CD4-positive, alpha-beta memory T cell (primary cell): ENCODE measurements at regions not wholly inside any gene's neighbourhood (a gene's known extent, or its start where the extent isn't known, plus 50 kb on each side); places are given as distances from the start of the nearest gene placed in this dataset.
"Not testable (repeated sequence)": the region's sequence is repeated elsewhere in the genome, so short reads cannot be mapped to it uniquely, and the experiment has no call there.

Experiments used
- CTCF ChIA-PET: fragments of 350-600 bp; sonication (Branson Sonifier 250); formaldehyde crosslinking; loops from one replicate; lab custom pipeline; 2021; ENCODE audit warnings: inconsistent platforms; ENCODE audit not compliant: partially characterized antibody; lab: Charles Lee
- POLR2A ChIA-PET: fragments of 350-600 bp; sonication (Branson Sonifier 250); formaldehyde crosslinking; loops from one replicate; lab custom pipeline; 2021; ENCODE audit not compliant: partially characterized antibody; lab: Charles Lee
- DNase-seq, 5 donors: peaks; one replicate each; pipeline versions ENCODE4 v3.0.0 to v3.0.0-alpha.2; 2020 to 2022; ENCODE audit warnings: mixed read lengths in 1 of 5
- H3K27ac ChIP-seq: one replicate; pipeline ENCODE4 v1.7.0; 2013; ENCODE audit warnings: low read depth, low read length
- H3K27me3 ChIP-seq: 2 replicates; pipeline ENCODE4 v1.7.0; 2013; ENCODE audit warnings: mild to moderate bottlenecking, low read length, moderate library complexity; ENCODE audit not compliant: insufficient read depth
- H3K36me3 ChIP-seq: 2 replicates; pipeline ENCODE4 v1.7.0; 2013; ENCODE audit warnings: mild to moderate bottlenecking, low read length, moderate library complexity; ENCODE audit not compliant: insufficient read depth
- H3K4me1 ChIP-seq: 2 replicates; pipeline ENCODE4 v1.7.0; 2013; ENCODE audit warnings: mild to moderate bottlenecking, low read length, moderate library complexity; ENCODE audit not compliant: insufficient read depth
- H3K4me3 ChIP-seq, 2 donors: one replicate each; pipeline ENCODE4 v1.7.0; 2013; ENCODE audit warnings: low read length in 2 of 2, mild to moderate bottlenecking in 1 of 2
- H3K9me3 ChIP-seq, 2 donors: one replicate each; pipeline ENCODE4 v1.7.0; 2013; ENCODE audit warnings: low read length in 2 of 2, control low read depth in 1 of 2; ENCODE audit not compliant: control insufficient read depth in 1 of 2
- H3K27ac Mint-ChIP-seq, 7 donors: one replicate each; pipeline ENCODE4 v1.8.0; 2020 to 2021; ENCODE audit warnings: mixed read lengths in 7 of 7, mild to moderate bottlenecking in 6 of 7, inconsistent platforms in 3 of 7, moderate library complexity in 3 of 7
- H3K27me3 Mint-ChIP-seq, 2 donors: one replicate each; pipeline ENCODE4 v1.8.0; 2020 to 2021; ENCODE audit warnings: mixed read lengths in 2 of 2
- H3K36me3 Mint-ChIP-seq, 2 donors: one replicate each; pipeline ENCODE4 v1.8.0; 2020 to 2021; ENCODE audit warnings: mixed read lengths in 2 of 2, inconsistent platforms in 1 of 2, mild to moderate bottlenecking in 1 of 2
- H3K4me1 Mint-ChIP-seq, 4 donors: one replicate each; pipeline ENCODE4 v1.8.0; 2020 to 2021; ENCODE audit warnings: mixed read lengths in 4 of 4, mild to moderate bottlenecking in 1 of 4
- H3K4me3 Mint-ChIP-seq, 8 donors: one replicate each; pipeline ENCODE4 v1.8.0; 2020 to 2021; ENCODE audit warnings: mixed read lengths in 8 of 8, mild to moderate bottlenecking in 7 of 8, moderate library complexity in 6 of 8, inconsistent platforms in 3 of 8
- H3K9me3 Mint-ChIP-seq, 8 donors: one replicate each; pipeline ENCODE4 v1.8.0; 2020 to 2021; ENCODE audit warnings: mixed read lengths in 8 of 8, mild to moderate bottlenecking in 5 of 8, inconsistent platforms in 3 of 8, moderate library complexity in 1 of 8
- intact Hi-C: fragments of 100-400 bp; cut with micrococcal nuclease; formaldehyde crosslinking; loops from one replicate; pipeline ENCODE4 v1.15.1; 2023

GRCh38 chr13:43946281-43946680 is 66.6 kb downstream of the LACC1 start:
- CTCF ChIA-PET, result no interaction called here
- Mint-ChIP-seq H3K9me3 (peaks cover 0 to 9% (median 3%) of the 10 kb centered on the region in 8 donors), H3K4me1 (no peaks in the 10 kb centered on the region), H3K36me3 (no peaks in the 10 kb centered on the region), H3K27ac (no peak overlapping the region), H3K27me3 (peaks cover 3 to 7% of the 10 kb centered on the region in 2 donors), H3K4me3 (no peak overlapping the region)
- Histone ChIP-seq H3K4me3 (no peak overlapping the region), H3K9me3 (no peaks in the 10 kb centered on the region), H3K27me3 (no peaks in the 10 kb centered on the region), H3K27ac (no peak overlapping the region), H3K36me3 (no peaks in the 10 kb centered on the region), H3K4me1 (no peaks in the 10 kb centered on the region)
- POLR2A ChIA-PET, result no interaction called here
- DNase-seq, result no peak
- intact Hi-C loops, result no loop called here

- no peak overlapping the region for H3K4me3 ChIP-seq
- H3K27ac Mint-ChIP-seq, result no peak overlapping the region
- no peaks in the 10 kb centered on the region for H3K27me3 ChIP-seq
- H3K36me3 Mint-ChIP-seq, result no peaks in the 10 kb centered on the region
- POLR2A ChIA-PET, result no interaction called here
- H3K4me1 ChIP-seq, result no peaks in the 10 kb centered on the region
- no peak overlapping the region for H3K4me3 Mint-ChIP-seq
- peaks cover 4% of the 10 kb centered on the region in 2 donors for H3K27me3 Mint-ChIP-seq
- CTCF ChIA-PET, result no interaction called here
- no peaks in the 10 kb centered on the region for H3K36me3 ChIP-seq
- H3K9me3 ChIP-seq, result no peaks in the 10 kb centered on the region
- DNase-seq, result no peak
- intact Hi-C loops, result no loop called here
- no peak overlapping the region for H3K27ac ChIP-seq
- H3K4me1 Mint-ChIP-seq, result no peaks in the 10 kb centered on the region
- peaks cover 0 to 9% (median 3%) of the 10 kb centered on the region in 8 donors for H3K9me3 Mint-ChIP-seq
Measured at GRCh38 chr13:43947897-43948458, 68.3 kb downstream of the LACC1 start.

DNA sequence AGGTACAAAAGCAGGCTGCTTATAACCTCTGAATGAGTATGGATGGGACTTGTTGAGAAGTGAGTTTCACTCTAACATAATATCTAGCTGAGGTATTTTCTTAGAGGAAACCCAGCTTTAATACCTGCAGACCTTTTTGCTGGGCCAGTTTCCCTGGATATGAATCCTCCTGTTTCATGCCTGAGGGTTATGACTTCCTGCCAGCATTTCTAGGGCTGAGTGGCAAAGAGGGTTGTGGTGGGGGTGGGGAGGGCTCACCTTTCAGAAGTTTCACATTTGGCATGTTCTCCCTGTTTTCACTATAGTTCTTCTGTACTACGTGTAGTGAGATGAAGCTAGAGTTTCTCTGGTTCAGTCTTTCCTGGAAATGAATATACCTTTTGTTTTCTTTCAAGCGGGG is 73.7 kb downstream of the LACC1 start:
- Histone ChIP-seq H3K4me1 (no peaks in the 10 kb centered on the region), H3K27ac (no peak overlapping the region), H3K27me3 (no peaks in the 10 kb centered on the region), H3K9me3 (no peaks in the 10 kb centered on the region), H3K4me3 (no peak overlapping the region), H3K36me3 (no peaks in the 10 kb centered on the region)
- ChIA-PET CTCF (no interaction called here), POLR2A (no interaction called here)
- Mint-ChIP-seq H3K9me3 (peaks cover 0 to 4% (median 0%) of the 10 kb centered on the region in 8 donors), H3K36me3 (no peaks in the 10 kb centered on the region), H3K4me3 (no peak overlapping the region), H3K27ac (no peak overlapping the region), H3K4me1 (no peaks in the 10 kb centered on the region), H3K27me3 (peaks cover 7 to 10% of the 10 kb centered on the region in 2 donors)
- DNase-seq, result no peak
- intact Hi-C loops, result no loop called here

DNA sequence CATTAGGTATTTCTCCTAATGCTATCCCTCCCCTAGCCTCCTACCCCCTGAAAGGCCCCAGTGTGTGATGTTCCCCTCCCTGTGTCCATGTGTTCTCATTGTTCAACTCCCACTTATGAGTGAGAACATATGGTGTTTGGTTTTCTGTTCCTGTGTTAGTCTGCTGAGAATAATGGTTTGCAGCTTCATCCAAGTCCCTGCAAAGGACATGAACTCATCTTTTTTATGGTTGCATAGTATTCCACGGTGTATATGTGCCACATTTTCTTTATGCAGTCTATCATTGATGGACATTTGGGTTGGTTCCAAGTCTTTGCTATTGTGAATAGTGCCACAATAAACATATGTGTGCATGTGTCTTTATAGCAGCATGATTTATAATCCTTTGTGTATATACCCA is 77.3 kb downstream of the LACC1 start:
- peaks cover 6 to 10% of the 10 kb centered on the region in 2 donors for H3K27me3 Mint-ChIP-seq
- POLR2A ChIA-PET, H3K36me3 Mint-ChIP-seq, H3K4me1 ChIP-seq, H3K36me3 ChIP-seq, H3K9me3 ChIP-seq, H3K4me3 ChIP-seq, intact Hi-C loops, DNase-seq, H3K27ac ChIP-seq, CTCF ChIA-PET, H3K4me1 Mint-ChIP-seq, H3K4me3 Mint-ChIP-seq, H3K27me3 ChIP-seq, H3K27ac Mint-ChIP-seq, H3K9me3 Mint-ChIP-seq: not testable (repeated sequence)

- Histone ChIP-seq H3K9me3 (no peaks in the 10 kb centered on the region), H3K4me3 (no peak overlapping the region), H3K36me3 (no peaks in the 10 kb centered on the region), H3K27me3 (no peaks in the 10 kb centered on the region), H3K27ac (no peak overlapping the region), H3K4me1 (no peaks in the 10 kb centered on the region)
- CTCF ChIA-PET, result interaction anchor here (1.4 kb wide), 1 partner anchor 51 kb away, joined by 3 read pairs; no protein-coding TSS in a partner anchor
- Mint-ChIP-seq H3K4me3 (no peak overlapping the region), H3K4me1 (no peaks in the 10 kb centered on the region), H3K27me3 (peaks cover 2 to 10% of the 10 kb centered on the region in 2 donors), H3K9me3 (peaks cover 0 to under 1% (median 0%) of the 10 kb centered on the region in 8 donors), H3K36me3 (no peaks in the 10 kb centered on the region), H3K27ac (no peak overlapping the region)
- POLR2A ChIA-PET, result no interaction called here
- no peak for DNase-seq
- intact Hi-C loops, result no loop called here
Measured at GRCh38 chr13:43959291-43959690, 79.6 kb downstream of the LACC1 start.

DNA sequence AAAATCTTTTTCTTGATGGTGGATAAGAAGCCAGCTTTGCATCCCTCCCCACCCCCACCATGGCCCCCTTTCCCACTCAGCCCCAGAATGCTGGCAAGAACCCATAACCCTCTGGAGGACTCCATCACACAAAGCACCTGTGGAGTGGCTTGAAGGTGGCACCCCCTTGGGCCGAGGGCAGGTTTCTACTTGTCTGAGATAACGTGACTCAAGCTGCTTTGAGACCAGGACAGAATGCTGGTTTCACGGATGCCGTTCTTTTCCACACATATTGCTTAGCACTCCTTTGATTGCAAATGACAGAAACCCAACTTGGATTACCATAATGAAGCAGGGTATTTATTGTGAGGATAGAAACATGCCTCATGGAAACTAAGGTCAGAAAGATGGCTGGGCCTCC is 82.2 kb downstream of the LACC1 start:
- CTCF ChIA-PET, result no interaction called here
- no peaks in the 10 kb centered on the region for H3K4me1 ChIP-seq
- H3K36me3 Mint-ChIP-seq, result no peaks in the 10 kb centered on the region

DNA sequence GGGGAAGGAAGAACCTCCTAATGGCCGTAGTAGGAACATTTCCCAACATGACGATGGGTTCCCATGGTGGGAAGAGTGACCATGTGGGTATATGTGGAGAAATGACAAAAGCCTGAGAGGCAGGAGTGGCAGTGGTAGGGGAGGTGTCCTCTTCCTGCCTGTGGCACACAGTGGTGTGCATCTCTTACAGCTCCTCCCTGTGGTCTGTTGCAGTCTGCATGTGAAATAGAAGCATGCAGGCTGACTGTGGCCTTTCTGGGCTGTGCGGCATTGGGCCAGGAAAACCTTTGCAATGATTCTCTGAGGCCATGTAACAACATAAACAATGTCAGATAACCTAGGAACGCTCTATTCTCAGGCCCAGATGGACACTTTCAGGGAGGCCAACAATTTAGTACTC is 84.0 kb downstream of the LACC1 start:
- intact Hi-C loops, result no loop called here
- H3K27ac Mint-ChIP-seq, result no peak overlapping the region

More for the DNA sequence above, 82.2 kb downstream of the LACC1 start:
- peaks cover 0 to 2% of the 10 kb centered on the region in 2 donors for H3K27me3 Mint-ChIP-seq
- DNase-seq, result no peak
- H3K4me3 Mint-ChIP-seq, result no peak overlapping the region
- POLR2A ChIA-PET, result no interaction called here
- H3K27me3 ChIP-seq, result no peaks in the 10 kb centered on the region
- no peak overlapping the region for H3K27ac Mint-ChIP-seq
- H3K4me3 ChIP-seq, result no peak overlapping the region
- no peak overlapping the region for H3K27ac ChIP-seq
- H3K36me3 ChIP-seq, result no peaks in the 10 kb centered on the region
- peaks cover 0 to 1% (median 0%) of the 10 kb centered on the region in 8 donors for H3K9me3 Mint-ChIP-seq
- H3K9me3 ChIP-seq, result no peaks in the 10 kb centered on the region
- intact Hi-C loops, result no loop called here
- H3K4me1 Mint-ChIP-seq, result no peaks in the 10 kb centered on the region

More for the DNA sequence above, 84.0 kb downstream of the LACC1 start:
- Histone ChIP-seq H3K4me3 (no peak overlapping the region), H3K27ac (no peak overlapping the region), H3K36me3 (no peaks in the 10 kb centered on the region), H3K9me3 (no peaks in the 10 kb centered on the region), H3K27me3 (no peaks in the 10 kb centered on the region), H3K4me1 (no peaks in the 10 kb centered on the region)
- ChIA-PET CTCF (no interaction called here), POLR2A (no interaction called here)
- DNase-seq, result no peak
- H3K4me3 Mint-ChIP-seq, result no peak overlapping the region
- peaks cover 0 to 1% (median 0%) of the 10 kb centered on the region in 8 donors for H3K9me3 Mint-ChIP-seq
- H3K27me3 Mint-ChIP-seq, result peaks cover 0 to 1% of the 10 kb centered on the region in 2 donors
- no peaks in the 10 kb centered on the region for H3K4me1 Mint-ChIP-seq
- no peaks in the 10 kb centered on the region for H3K36me3 Mint-ChIP-seq
